NCI-H1105 treated with DMSO at 0.1 percent for 48 hours (cell line): ENCODE measurements at regions not wholly inside any gene's neighbourhood (a gene's known extent, or its start where the extent isn't known, plus 50 kb on each side); places are given as distances from the start of the nearest gene placed in this dataset.
"Not testable (repeated sequence)": the region's sequence is repeated elsewhere in the genome, so short reads cannot be mapped to it uniquely, and the experiment has no call there.

ENCODE experiments used
- DNase-seq: peaks from one replicate; lab custom pipeline; 2025; lab: John Stamatoyannopoulos, UW

DNA sequence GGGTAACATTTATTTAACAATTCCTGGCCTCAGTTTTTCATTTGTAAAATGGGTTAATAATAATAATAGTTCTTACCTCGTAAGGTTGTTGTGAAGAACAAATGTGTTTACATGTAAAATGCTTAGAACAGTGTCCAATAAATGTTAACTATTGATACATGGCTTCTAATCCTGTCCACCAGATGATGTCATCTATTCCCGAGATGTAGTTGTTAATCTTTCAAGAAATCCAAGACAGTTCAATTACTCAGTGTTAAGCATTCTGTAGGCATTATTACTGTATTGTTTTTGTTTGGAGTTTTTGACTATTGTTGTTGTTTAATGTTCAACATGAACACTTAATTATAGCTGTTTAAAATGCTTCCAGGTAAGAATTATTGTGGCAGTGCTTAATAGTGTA lies 131.0 kb upstream of the FNDC3A start:
- DNase-seq = no peak

DNA sequence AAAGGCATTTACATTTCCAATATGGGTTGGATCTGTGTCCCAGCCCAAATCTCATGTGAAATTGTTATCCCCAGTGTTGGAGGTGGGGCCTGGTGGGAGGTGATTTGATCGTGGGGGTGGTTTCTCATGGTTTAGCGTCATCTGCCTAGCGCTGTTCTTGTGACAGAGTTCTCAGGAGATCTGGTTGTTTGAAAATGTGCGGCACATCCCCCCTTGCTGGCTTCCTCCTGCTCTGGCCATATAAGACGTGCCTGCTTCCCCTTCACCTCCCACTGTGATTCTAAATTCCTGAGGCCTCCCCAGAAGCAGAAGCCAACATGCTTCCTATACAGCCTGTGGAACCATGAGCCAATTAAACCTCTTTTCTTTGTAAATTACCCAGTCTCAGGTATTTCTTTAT lies 126.2 kb upstream of the FNDC3A start:
- no peak for DNase-seq

DNA sequence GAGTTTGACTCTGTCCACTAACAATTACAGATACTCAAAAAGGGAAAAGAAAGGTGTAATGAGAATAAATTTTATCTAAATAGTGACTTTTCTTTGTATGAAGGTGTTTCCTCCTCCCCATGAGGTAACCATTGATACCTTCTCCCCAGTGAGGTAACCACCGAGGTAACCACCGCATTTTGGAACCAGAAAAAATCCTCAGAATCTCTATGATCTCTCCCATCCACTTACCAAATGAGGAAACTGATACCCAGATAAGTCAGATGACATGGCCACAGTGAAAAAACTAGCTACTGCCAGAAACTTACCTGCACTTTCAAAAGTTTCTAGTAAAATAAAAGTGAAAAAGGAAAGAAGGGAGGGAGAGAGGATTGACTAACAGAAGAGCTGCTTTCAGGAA lies 124.0 kb upstream of the FNDC3A start:
- no peak for DNase-seq

DNA sequence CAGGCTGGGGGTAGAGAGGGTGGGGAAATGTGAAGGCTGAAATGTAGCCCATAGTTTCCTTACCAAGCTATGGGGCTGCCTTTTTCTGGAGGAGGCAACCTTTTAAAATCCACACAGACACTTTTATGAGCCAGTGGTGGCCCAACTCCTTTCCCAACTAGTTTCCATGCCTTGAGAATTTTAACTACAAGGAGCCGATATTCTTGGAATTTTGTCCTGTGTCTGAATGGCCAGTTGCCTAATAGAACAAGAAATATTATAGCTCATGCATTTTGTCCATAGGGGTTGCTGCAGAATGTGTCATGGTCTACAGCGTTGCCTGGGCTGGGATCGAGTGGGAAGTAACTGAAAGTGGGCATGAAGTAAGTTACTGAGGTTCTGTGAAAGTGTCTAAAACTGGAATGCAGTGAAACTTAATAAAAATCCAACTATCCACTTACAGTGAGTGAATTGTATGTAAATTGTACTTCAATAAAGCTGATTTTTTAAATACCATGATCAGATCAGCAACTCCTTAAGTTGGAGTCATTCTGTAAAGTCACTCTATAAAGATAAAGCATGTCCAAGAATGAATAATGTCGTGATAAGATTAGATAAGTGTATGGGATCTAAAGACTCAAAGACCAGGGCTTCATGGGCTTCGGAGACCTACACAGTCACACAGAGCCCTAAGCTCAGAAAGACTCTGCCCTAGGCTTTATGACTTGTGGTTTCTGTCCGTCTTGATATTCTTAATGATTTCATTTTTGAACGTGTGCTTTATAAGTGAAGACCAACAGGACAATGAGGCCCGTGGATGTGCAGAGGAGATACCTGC lies 122.6 kb upstream of the FNDC3A start:
- DNase-seq = no peak

- no peak for DNase-seq
Measured at GRCh38 chr13:48853728-48854102, 122.0 kb upstream of the FNDC3A start.

- DNase-seq = no peak
Measured at GRCh38 chr13:48857576-48857975, 118.1 kb upstream of the FNDC3A start.

GRCh38 chr13:48858122-48858902 lies 117.4 kb upstream of the FNDC3A start:
- DNase-seq = no peak

DNA sequence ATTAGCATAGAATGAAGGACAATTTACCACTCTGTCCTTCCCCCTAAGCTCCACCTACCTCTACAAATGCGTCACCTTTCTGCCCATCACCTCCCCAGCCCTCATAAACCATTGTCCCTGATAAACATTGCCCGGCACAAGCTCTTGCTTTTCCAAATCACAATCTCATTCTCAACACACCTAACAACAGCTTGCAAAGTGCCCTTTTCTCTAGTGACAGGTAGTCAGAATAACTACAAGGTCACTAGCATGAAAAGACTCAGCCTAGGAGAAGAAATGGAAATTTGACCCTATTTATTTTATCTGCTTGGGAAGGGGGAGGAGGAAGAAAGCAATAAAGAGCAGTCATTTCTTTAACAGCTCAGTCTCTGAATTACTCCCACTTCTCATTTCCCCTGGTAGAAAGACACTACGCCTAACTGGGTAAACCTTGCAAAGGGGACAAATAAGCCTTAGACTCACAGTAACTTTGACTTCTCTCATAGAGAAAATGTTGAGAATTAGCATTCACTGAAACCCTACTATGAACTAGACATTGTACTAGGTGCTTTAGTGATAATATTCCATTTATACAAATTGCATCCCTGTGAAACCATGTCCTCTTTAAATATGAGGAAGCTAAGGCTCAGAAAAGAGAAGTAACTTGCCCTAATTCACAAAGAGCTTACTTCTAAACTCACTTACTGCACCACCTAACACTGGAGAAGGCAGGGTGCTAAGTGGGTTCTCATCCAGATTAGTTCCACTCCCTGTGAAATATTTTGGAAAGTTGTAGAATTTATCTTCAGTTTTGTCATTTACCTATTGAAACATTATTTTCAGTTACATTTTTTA lies 116.2 kb upstream of the FNDC3A start:
- no peak for DNase-seq

DNA sequence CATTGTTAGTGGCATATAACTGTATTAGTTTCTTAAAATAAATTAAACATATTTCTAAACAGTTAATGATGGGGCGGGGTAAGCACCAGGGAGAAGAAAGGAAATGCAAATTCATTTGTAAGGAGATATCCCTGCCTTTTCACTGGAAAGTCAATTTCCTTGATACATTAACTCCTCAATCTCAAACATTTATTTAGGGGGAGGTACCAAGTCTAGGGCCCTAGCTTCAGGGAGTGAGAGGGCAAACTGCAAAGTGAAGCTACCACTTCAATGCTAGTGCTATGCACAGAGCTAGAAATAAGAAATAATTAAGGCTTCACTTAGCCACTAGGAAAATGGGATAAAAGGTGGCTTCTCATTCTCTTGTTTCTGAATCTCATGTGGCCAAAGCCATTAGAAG lies 115.3 kb upstream of the FNDC3A start:
- no peak for DNase-seq

DNA sequence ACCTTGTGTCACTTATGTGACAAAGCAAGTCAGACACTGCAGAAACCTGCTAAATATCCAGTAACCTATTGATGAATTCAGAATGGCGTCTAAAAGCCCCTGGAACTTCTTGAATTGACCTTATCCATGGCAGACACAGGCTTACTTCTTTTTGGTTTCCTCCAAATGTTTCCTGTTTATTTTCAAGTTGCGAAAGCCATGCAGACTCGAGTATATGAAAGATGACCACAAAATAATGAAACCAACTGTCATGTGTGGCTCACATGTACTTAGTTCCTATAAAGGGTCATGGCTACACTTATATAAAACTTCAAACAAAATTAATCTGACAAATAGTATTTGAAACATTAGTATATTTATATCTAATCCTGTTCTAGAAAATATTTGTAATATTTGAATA lies 113.1 kb upstream of the FNDC3A start:
- DNase-seq = no peak

- no peak for DNase-seq
Measured at GRCh38 chr13:48864100-48864499, 111.6 kb upstream of the FNDC3A start.

DNA sequence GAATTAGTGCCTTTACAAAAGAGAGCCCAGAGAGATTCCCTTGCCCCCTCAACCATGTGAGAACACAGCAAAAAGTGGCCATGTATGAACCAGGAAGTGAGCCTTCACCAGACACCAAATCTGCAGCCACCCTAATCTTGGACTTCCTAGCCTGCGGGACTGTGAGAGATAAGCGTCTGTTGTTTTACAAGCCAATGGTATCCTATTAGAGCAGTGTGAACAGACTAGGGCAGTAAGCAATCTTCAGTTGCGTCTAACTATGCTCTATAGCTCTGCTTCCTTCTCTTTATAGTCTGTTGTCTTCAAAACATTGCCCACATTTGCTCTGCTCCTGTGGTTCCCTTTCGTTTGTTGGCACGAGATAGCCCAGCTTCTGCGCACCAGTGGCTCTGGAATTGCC lies 109.5 kb upstream of the FNDC3A start:
- DNase-seq = no peak

GRCh38 chr13:48873081-48873480 lies 102.6 kb upstream of the FNDC3A start:
- no peak for DNase-seq

DNA sequence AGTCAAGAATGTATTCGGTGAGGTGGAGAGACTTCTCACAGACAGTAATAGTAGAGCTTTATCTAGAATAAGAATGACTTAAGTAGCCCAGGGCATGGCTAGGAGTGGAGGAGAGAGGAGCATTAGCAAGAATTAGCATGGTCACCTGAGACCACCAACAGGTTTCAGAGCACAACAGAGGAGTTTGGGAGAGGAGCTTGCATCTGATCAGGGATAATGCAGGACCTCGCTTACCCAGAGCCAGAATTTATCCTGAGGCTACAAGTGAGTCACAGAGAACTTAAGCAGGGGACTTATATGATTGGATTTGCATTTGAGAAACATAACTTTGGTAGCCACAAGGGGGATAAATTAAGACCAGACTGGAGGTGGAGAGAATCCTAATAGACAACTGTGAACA lies 102.1 kb upstream of the FNDC3A start:
- no peak for DNase-seq

- DNase-seq = no peak
Measured at GRCh38 chr13:48874165-48874564, 101.5 kb upstream of the FNDC3A start.

- no peak for DNase-seq
Measured at GRCh38 chr13:48875047-48875446, 100.7 kb upstream of the FNDC3A start.

GRCh38 chr13:48876289-48876688 lies 99.4 kb upstream of the FNDC3A start:
- no peak for DNase-seq

DNA sequence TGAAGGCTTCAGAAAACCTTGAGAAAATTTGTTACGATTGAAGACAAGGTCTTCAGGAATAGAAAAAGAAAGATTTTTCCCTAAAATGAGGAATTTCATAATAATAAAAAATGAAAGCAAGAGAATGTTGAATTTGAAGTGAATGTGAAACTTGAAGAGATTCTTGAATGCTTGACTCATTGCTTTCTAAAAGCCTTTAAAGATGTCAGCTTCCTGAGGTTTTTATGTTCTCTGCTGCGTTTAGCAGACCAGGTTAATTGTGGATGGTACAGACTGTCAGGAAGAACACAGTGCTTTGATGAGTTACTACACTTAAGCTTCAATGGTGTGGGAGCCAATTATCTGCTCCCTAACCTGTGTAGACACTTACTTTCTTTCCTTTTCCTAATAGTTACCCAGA lies 96.3 kb upstream of the FNDC3A start:
- DNase-seq = no peak

DNA sequence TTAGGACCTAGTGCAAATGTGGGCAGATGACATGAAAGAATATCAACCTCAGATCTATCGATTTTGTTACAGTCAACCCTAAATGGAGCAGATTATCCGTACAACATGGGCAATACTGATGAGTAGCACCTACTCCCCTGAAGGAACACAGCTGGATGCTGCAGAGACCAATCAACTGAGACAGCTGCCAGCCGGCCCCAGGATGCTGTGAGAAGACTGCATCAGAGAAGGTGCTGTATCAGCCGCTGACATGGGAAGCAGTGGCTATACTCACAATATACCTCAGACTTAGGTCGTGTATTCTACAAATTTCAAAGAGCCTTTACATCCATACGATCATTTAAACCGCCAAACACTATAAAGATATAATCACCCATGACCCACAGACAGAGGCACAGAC lies 95.9 kb upstream of the FNDC3A start:
- no peak for DNase-seq

DNA sequence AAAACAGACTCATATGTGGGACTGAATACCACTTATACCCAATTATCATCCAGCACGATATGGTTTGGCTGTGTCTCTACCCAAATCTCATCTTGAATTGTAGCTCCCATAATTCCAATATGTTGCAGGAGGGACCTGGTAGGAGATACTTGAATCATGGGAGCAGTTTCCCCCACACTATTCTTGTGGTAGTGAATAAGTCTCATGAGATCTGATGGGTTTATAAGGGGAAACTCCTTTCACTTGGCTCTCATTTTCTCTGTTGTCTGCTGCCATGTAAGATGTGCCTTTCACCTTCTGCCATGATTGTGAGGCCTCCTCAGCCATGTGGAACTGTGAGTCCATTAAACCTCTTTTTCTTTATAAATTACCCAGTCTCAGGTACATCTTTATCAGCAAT lies 91.9 kb upstream of the FNDC3A start:
- DNase-seq = not testable (repeated sequence)

GRCh38 chr13:48885027-48885395 lies 90.7 kb upstream of the FNDC3A start:
- DNase-seq = no peak

DNA sequence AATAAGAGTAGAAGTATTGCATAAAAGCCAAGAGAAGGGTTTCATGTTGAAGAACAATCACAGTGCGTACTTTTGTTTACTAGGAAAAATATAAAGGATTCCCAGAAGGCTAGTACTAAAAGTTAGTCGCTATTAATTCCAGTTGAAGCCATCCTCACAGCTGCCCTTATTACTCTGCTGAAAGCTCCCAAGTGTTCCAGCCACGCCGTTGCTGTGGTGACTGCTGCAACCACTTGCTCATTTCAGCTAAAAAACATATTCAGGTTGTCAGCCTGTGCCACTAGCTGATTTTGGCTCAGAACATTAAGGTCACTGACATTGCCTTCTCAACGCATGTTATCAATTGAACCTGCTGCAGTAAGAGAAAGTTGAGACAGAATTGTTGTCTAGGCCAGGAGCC lies 87.1 kb upstream of the FNDC3A start:
- no peak for DNase-seq

- DNase-seq = no peak
Measured at GRCh38 chr13:48890391-48890790, 85.3 kb upstream of the FNDC3A start.
